GM18861 (cell line): ENCODE measurements at regions not wholly inside any gene's neighbourhood (a gene's known extent, or its start where the extent isn't known, plus 50 kb on each side); places are given as distances from the start of the nearest gene placed in this dataset.

Source experiments
- ATAC-seq: cut with Tn5 transposase; IDR thresholded peaks from one replicate; pipeline ENCODE4 v1.9.1; 2021; ENCODE audit not compliant: unreplicated experiment

GRCh38 chr6:79776076-79776475 lies 144.9 kb downstream of the SH3BGRL2 start:
- no peak for ATAC-seq

- ATAC-seq: no peak
Measured at GRCh38 chr6:79775222-79775621, 144.1 kb downstream of the SH3BGRL2 start.

- no peak for ATAC-seq
Measured at GRCh38 chr6:79764747-79765146, 133.6 kb downstream of the SH3BGRL2 start.

- no peak for ATAC-seq
Measured at GRCh38 chr6:79763301-79763700, 132.2 kb downstream of the SH3BGRL2 start.

- no peak for ATAC-seq
Measured at GRCh38 chr6:79762370-79762769, 131.2 kb downstream of the SH3BGRL2 start.

GRCh38 chr6:79756496-79756895 lies 125.4 kb downstream of the SH3BGRL2 start:
- ATAC-seq: no peak

- ATAC-seq: no peak
Measured at GRCh38 chr6:79755967-79756366, 124.8 kb downstream of the SH3BGRL2 start.
